ENCODE measurements at regions not wholly inside any gene's neighbourhood (a gene's known extent, or its start where the extent isn't known, plus 50 kb on each side); places are given as distances from the start of the nearest gene placed in this dataset.
"Not testable (repeated sequence)": the region's sequence is repeated elsewhere in the genome, so short reads cannot be mapped to it uniquely, and the experiment has no call there.

DNA sequence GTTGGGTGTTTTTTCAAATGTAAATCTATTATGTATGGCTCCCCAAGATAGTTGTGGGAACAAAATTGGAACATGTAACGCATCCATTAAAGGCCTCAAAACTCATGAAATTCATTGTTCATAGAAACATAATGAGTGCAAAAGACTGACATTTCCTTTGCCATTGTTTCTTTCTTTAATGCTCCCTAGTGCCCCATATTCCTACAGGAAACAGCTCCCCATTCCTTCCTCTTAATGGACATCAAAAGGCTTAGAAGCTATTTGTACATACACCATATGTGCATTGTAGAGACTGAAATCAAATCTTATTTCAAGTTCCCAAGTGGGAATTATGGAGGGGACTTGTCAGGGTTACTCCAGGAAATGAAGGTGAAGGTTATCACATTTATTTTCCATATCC is 139.1 kb downstream of the AHR start:
- Mint-ChIP-seq H3K27me3 (no peaks in the 10 kb centered on the region), H3K27ac (no peak overlapping the region), H3K9me3 (ENCODE audit: low read depth) (peaks cover 10% of the 10 kb centered on the region), H3K4me3 (ENCODE audit: low read depth) (no peak overlapping the region), H3K4me1 (ENCODE audit: low read depth) (peaks cover 14% of the 10 kb centered on the region), H3K36me3 (ENCODE audit: insufficient read depth) (no peaks in the 10 kb centered on the region)
- no peak for DNase-seq (ENCODE audit: low spot score, unreplicated experiment)
- no peak for TF ChIP-seq CTCF (IDR thresholded peaks at IDR 0.05; ENCODE audit: unreplicated experiment)

DNA sequence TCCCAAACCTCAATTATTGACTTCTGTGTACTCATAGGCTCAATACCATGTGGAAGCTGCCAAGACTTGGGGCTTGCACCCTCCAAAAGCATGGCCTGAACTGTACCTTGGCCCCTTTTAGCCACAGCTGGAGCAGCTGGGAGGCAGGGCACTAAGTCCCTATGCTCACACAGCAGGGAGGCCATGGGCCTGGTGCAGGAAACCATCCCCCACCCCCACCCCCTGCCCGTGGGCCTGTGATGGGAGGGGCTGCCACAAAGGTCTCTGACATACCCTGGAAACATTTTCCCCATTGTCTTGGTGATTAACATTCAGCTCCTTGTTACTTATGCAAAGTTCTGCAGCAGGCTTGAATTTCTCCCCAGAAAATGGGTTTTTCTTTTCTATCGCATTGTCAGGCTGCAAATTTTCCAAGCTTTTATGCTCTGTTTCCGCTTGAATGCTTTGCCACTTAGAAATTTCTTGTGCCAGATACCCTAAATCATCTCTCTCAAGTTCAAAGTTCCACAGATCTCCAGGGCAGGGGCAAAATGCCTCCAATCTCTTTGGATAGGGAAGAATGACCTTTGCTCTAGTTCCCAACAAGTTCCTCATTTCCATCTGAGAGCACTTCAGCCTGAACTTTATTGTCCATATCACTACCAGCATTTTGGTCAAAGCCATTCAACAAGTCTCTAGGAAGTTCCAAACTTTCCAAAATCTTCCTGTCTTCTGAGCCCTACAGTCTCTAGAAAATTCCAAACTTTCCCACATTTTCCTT is 141.8 kb downstream of the AHR start:
- not testable (repeated sequence) for H3K36me3 Mint-ChIP-seq (ENCODE audit: insufficient read depth); DNase-seq (ENCODE audit: low spot score, unreplicated experiment); H3K4me1 Mint-ChIP-seq (ENCODE audit: low read depth); H3K27ac Mint-ChIP-seq; H3K27me3 Mint-ChIP-seq; H3K4me3 Mint-ChIP-seq (ENCODE audit: low read depth); H3K9me3 Mint-ChIP-seq (ENCODE audit: low read depth)

GRCh38 chr7:17440831-17441230 is 142.4 kb downstream of the AHR start:
- peaks cover 10% of the 10 kb centered on the region for H3K9me3 Mint-ChIP-seq (ENCODE audit: low read depth)
- H3K27me3 Mint-ChIP-seq: no peaks in the 10 kb centered on the region
- no peaks in the 10 kb centered on the region for H3K36me3 Mint-ChIP-seq (ENCODE audit: insufficient read depth)
- H3K4me3 Mint-ChIP-seq (ENCODE audit: low read depth): no peak overlapping the region
- no peak for TF ChIP-seq CTCF (IDR thresholded peaks at IDR 0.05; ENCODE audit: unreplicated experiment)
- H3K4me1 Mint-ChIP-seq (ENCODE audit: low read depth): peaks cover 3% of the 10 kb centered on the region
- DNase-seq (ENCODE audit: low spot score, unreplicated experiment): no peak
- H3K27ac Mint-ChIP-seq: no peak overlapping the region

GRCh38 chr7:17441557-17441956 is 143.1 kb downstream of the AHR start:
- Mint-ChIP-seq H3K27ac (no peak overlapping the region), H3K9me3 (ENCODE audit: low read depth) (peaks cover 14% of the 10 kb centered on the region), H3K4me1 (ENCODE audit: low read depth) (no peaks in the 10 kb centered on the region)

GRCh38 chr7:17444151-17444550 is 145.7 kb downstream of the AHR start:
- no peaks in the 10 kb centered on the region for H3K4me1 Mint-ChIP-seq (ENCODE audit: low read depth)
- H3K27ac Mint-ChIP-seq: no peak overlapping the region
- H3K4me3 Mint-ChIP-seq (ENCODE audit: low read depth): no peak overlapping the region
- H3K36me3 Mint-ChIP-seq (ENCODE audit: insufficient read depth): no peaks in the 10 kb centered on the region
- no peak for DNase-seq (ENCODE audit: low spot score, unreplicated experiment)
- no peaks in the 10 kb centered on the region for H3K27me3 Mint-ChIP-seq
- H3K9me3 Mint-ChIP-seq (ENCODE audit: low read depth): peaks cover 33% of the 10 kb centered on the region
- no peak for TF ChIP-seq CTCF (IDR thresholded peaks at IDR 0.05; ENCODE audit: unreplicated experiment)

More at GRCh38 chr7:17441557-17441956, 143.1 kb downstream of the AHR start:
- Mint-ChIP-seq H3K27me3 (no peaks in the 10 kb centered on the region), H3K4me3 (ENCODE audit: low read depth) (no peak overlapping the region), H3K36me3 (ENCODE audit: insufficient read depth) (no peaks in the 10 kb centered on the region)
- no peak for DNase-seq (ENCODE audit: low spot score, unreplicated experiment)
- no peak for TF ChIP-seq CTCF (IDR thresholded peaks at IDR 0.05; ENCODE audit: unreplicated experiment)

GRCh38 chr7:17444673-17445072 is 146.2 kb downstream of the AHR start:
- Mint-ChIP-seq H3K27me3 (no peaks in the 10 kb centered on the region), H3K4me3 (ENCODE audit: low read depth) (no peak overlapping the region), H3K36me3 (ENCODE audit: insufficient read depth) (no peaks in the 10 kb centered on the region), H3K27ac (no peak overlapping the region), H3K4me1 (ENCODE audit: low read depth) (no peaks in the 10 kb centered on the region), H3K9me3 (ENCODE audit: low read depth) (peaks cover 30% of the 10 kb centered on the region)
- DNase-seq (ENCODE audit: low spot score, unreplicated experiment): no peak
- no peak for TF ChIP-seq CTCF (IDR thresholded peaks at IDR 0.05; ENCODE audit: unreplicated experiment)

Data from progenitor cell of endocrine pancreas (in vitro differentiated cells).